Neural cell (in vitro differentiated cells): ENCODE measurements at regions not wholly inside any gene's neighbourhood (a gene's known extent, or its start where the extent isn't known, plus 50 kb on each side); places are given as distances from the start of the nearest gene placed in this dataset.

Experiments used
- H2AFZ ChIP-seq: fragments of 200-600, 300-800 bp; sonication (generic), shearing (Covaris generic); 2 replicates; pipeline ENCODE4 v1.6.0; 2014; ENCODE audit warnings: low read depth, mild to moderate bottlenecking, antibody characterized with exemption, low read length, moderate library complexity
- H3F3A ChIP-seq: fragments of 200-600 bp; shearing (Covaris generic); 2 replicates; pipeline ENCODE4 v1.6.1; 2016; ENCODE audit warnings: mild to moderate bottlenecking, moderate library complexity, mixed read lengths, antibody characterized with exemption, low read length; ENCODE audit not compliant: insufficient read depth, poor library complexity, severe bottlenecking
- H3K27ac ChIP-seq: fragments of 200-600, 300-800 bp; sonication (generic), shearing (Covaris generic); 2 replicates; pipeline ENCODE4 v1.5.1; 2014; ENCODE audit warnings: mild to moderate bottlenecking, low read length, moderate library complexity
- H3K27me3 ChIP-seq: fragments of 300-800, 200-600 bp; sonication (generic), shearing (Covaris generic); 2 replicates; pipeline ENCODE4 v1.6.0; 2014; ENCODE audit warnings: mild to moderate bottlenecking, low read depth, low read length, moderate library complexity; ENCODE audit not compliant: insufficient read depth
- H3K36me3 ChIP-seq: fragments of 300-800, 200-600 bp; sonication (generic), shearing (Covaris generic); 2 replicates; pipeline ENCODE4 v1.5.1; 2014; ENCODE audit warnings: mild to moderate bottlenecking, antibody characterized with exemption, low read length, moderate library complexity; ENCODE audit not compliant: insufficient read depth
- H3K4me2 ChIP-seq: fragments of 300-800, 200-600 bp; sonication (generic), shearing (Covaris generic); 2 replicates; pipeline ENCODE4 v1.6.0; 2014; ENCODE audit warnings: mild to moderate bottlenecking, low read length
- H3K4me3 ChIP-seq: fragments of 300-800, 200-600 bp; sonication (generic), shearing (Covaris generic); 2 replicates; pipeline ENCODE4 v1.5.1; 2014; ENCODE audit warnings: mild to moderate bottlenecking, low read length, moderate library complexity
- H3K79me2 ChIP-seq: fragments of 200-600 bp; shearing (Covaris generic); replicated peaks from 2 replicates; pipeline ENCODE4 v1.6.0; 2014; ENCODE audit warnings: mild to moderate bottlenecking, low read length, moderate library complexity; ENCODE audit not compliant: insufficient read depth
- H3K9ac ChIP-seq: fragments of 300-800, 200-600 bp; sonication (generic), shearing (Covaris generic); 2 replicates; pipeline ENCODE4 v1.6.1; 2016; ENCODE audit warnings: mild to moderate bottlenecking, low read length, mixed read lengths
- H3K9me2 ChIP-seq: fragments of 200-600 bp; shearing (Covaris generic); 2 replicates; pipeline ENCODE4 v1.6.1; 2016; ENCODE audit warnings: mild to moderate bottlenecking, low read length, mixed read lengths; ENCODE audit not compliant: insufficient read depth
- H3K9me3 ChIP-seq: fragments of 200-600, 300-800 bp; sonication (generic), shearing (Covaris generic); 2 replicates; pipeline ENCODE4 v1.6.1; 2016; ENCODE audit warnings: mild to moderate bottlenecking, mixed run types, low read length, moderate library complexity, mixed read lengths
- H4K20me1 ChIP-seq: fragments of 200-600 bp; shearing (Covaris generic); 2 replicates; pipeline ENCODE4 v1.6.1; 2016; ENCODE audit warnings: mild to moderate bottlenecking, mixed run types; ENCODE audit not compliant: insufficient read depth
- CTCF ChIP-seq: fragments of 450-650 bp; IDR thresholded peaks from 2 replicates; pipeline ENCODE4 v1.5.1; 2014; ENCODE audit warnings: antibody characterized with exemption, mild to moderate bottlenecking, moderate library complexity; ENCODE audit not compliant: poor library complexity, severe bottlenecking
- EP300 ChIP-seq: fragments of 450-650 bp; conservative IDR thresholded peaks from 2 replicates; pipeline ENCODE4 v1.6.1; 2014; ENCODE audit warnings: antibody characterized with exemption, mild to moderate bottlenecking, moderate library complexity; ENCODE audit not compliant: poor library complexity, severe bottlenecking
- EZH2 ChIP-seq: fragments of 200-600, 300-800 bp; shearing (Covaris generic), sonication (generic); IDR thresholded peaks from 2 replicates; pipeline ENCODE4 v1.6.1; 2014; ENCODE audit warnings: antibody characterized with exemption, low read length, borderline replicate concordance, mild to moderate bottlenecking; ENCODE audit not compliant: insufficient read depth, poor library complexity, severe bottlenecking
- MXI1 ChIP-seq: fragments of 450-650 bp; conservative IDR thresholded peaks from 2 replicates; pipeline ENCODE4 v1.6.1; 2014; ENCODE audit warnings: antibody characterized with exemption, mild to moderate bottlenecking; ENCODE audit not compliant: poor library complexity, severe bottlenecking
- POLR2AphosphoS5 ChIP-seq: IDR thresholded peaks from 2 replicates; pipeline ENCODE4 v1.6.1; 2012
- RAD21 ChIP-seq: fragments of 450-650 bp; conservative IDR thresholded peaks from 2 replicates; pipeline ENCODE4 v1.6.1; 2014; ENCODE audit warnings: antibody characterized with exemption, mild to moderate bottlenecking, moderate library complexity
- REST ChIP-seq: IDR thresholded peaks from 2 replicates; pipeline ENCODE4 v1.6.1; 2012; ENCODE audit warnings: borderline replicate concordance
- SMC3 ChIP-seq: fragments of 450-650 bp; conservative IDR thresholded peaks from 2 replicates; pipeline ENCODE4 v1.6.1; 2014; ENCODE audit warnings: antibody characterized with exemption, mild to moderate bottlenecking, moderate library complexity; ENCODE audit not compliant: poor library complexity
- TAF1 ChIP-seq: IDR thresholded peaks from 2 replicates; pipeline ENCODE4 v1.6.1; 2012; ENCODE audit warnings: low read depth

- TF ChIP-seq TAF1 = no peak
- no peak for TF ChIP-seq MXI1
- TF ChIP-seq REST = no peak
- no peak for TF ChIP-seq RAD21
- no peak for TF ChIP-seq POLR2AphosphoS5
- TF ChIP-seq EP300 = no peak
- TF ChIP-seq EZH2 = no peak
- no peak for TF ChIP-seq SMC3
- TF ChIP-seq CTCF = no peak
- Histone ChIP-seq H3K79me2 (no peaks in the 10 kb centered on the region), H3K4me3 (no peak overlapping the region)
Measured at GRCh38 chr2:150099805-150100204, 387.7 kb downstream of the RND3 start.

DNA sequence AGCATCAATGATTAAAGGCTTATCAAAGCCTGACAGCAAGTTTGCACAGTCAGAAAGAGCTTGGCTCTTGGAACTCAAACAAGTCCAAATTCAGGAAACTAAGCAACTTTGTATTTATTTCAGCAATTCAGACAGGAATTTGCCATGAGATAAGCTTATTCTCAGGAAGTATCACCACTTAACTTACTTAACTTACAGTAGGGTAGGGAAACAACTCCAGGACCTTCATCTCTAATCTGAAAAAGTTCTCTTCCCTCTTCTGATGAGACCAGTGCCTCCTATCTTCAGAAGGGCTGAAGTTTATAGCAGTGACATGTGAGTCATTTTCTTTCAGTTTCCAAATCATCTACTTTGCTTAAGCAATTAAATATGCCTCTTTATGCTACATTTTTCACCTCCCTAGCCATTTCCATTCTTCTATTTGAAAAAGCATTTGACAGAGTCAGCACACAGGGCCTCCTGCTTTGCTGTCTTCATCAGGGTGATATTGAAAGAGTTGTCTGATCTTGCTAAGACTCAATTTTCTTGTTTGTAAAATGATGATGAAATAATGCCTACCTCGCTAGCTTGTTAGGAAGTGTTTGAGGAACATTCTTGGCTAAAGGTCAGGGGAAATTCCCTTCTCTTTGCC lies 389.5 kb downstream of the RND3 start:
- H3K36me3 ChIP-seq = no peaks in the 10 kb centered on the region
- no peak overlapping the region for H3K9ac ChIP-seq
- no peaks in the 10 kb centered on the region for H4K20me1 ChIP-seq
- H2AFZ ChIP-seq = no peak overlapping the region
- no peak overlapping the region for H3K4me3 ChIP-seq
- H3K79me2 ChIP-seq = no peaks in the 10 kb centered on the region
- no peak for TF ChIP-seq REST
- no peak for TF ChIP-seq MXI1
- TF ChIP-seq SMC3 = no peak
- TF ChIP-seq TAF1 = no peak
- TF ChIP-seq POLR2AphosphoS5 = no peak
- no peak for TF ChIP-seq EP300
- no peak for TF ChIP-seq CTCF
- TF ChIP-seq EZH2 = no peak
- TF ChIP-seq RAD21 = no peak
- H3K9me2 ChIP-seq = no peaks in the 10 kb centered on the region
- no peak overlapping the region for H3K4me2 ChIP-seq
- H3K9me3 ChIP-seq = no peaks in the 10 kb centered on the region
- H3F3A ChIP-seq = no peaks in the 10 kb centered on the region
- H3K27ac ChIP-seq = no peak overlapping the region
- H3K27me3 ChIP-seq = no peaks in the 10 kb centered on the region

More at GRCh38 chr2:150099805-150100204, 387.7 kb downstream of the RND3 start:
- no peaks in the 10 kb centered on the region for H3K27me3 ChIP-seq
- H3K36me3 ChIP-seq = no peaks in the 10 kb centered on the region
- no peak overlapping the region for H3K9ac ChIP-seq
- H2AFZ ChIP-seq = no peak overlapping the region
- no peak overlapping the region for H3K4me2 ChIP-seq
- no peak overlapping the region for H3K27ac ChIP-seq
- H3K9me3 ChIP-seq = no peaks in the 10 kb centered on the region
- H3K9me2 ChIP-seq = no peaks in the 10 kb centered on the region
- no peaks in the 10 kb centered on the region for H4K20me1 ChIP-seq
- H3F3A ChIP-seq = no peaks in the 10 kb centered on the region
